ENCODE measurements at regions not wholly inside any gene's neighbourhood (a gene's known extent, or its start where the extent isn't known, plus 50 kb on each side); places are given as distances from the start of the nearest gene placed in this dataset.

DNA sequence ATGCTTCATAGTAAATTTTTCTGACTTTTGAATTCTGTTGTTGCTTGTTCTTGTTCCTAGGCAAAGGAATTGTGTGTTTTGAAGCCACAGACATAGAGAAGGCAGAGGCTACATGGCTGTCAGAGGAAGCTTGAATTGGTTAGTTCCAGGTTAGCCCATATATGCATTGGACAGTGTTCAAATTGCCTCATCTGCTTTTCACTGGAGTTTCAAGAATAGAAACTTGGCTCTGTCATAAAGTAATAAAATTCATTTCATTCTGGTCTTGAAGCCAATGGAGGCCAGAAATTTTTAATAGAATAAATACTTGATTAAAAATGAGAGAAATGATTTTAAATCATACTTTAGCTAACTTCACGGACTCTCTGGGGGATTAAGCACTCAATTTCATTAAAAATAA, 178.0 kb downstream of the YIPF5 start:
- TF ChIP-seq POLR2AphosphoS5 (IDR thresholded peaks at IDR 0.05) (no peak), POLR2A (IDR thresholded peaks at IDR 0.05) (no peak), CTCF (IDR thresholded peaks at IDR 0.05) (no peak), EP300 (IDR thresholded peaks at IDR 0.05) (no peak)
